Gastroesophageal sphincter (tissue), 3 donors: ENCODE measurements at regions not wholly inside any gene's neighbourhood (a gene's known extent, or its start where the extent isn't known, plus 50 kb on each side); places are given as distances from the start of the nearest gene placed in this dataset.

Experiments
- CTCF ChIP-seq, 4 experiments: fragments of 200-600 bp in 2 of 4; fragments of 450-650 bp in 2 of 4; sonication (generic) in 1 of 4; IDR thresholded peaks; one replicate each; pipeline ENCODE4 v1.5.1; 2017 to 2019; ENCODE audit warnings: antibody characterized with exemption in 4 of 4, mild to moderate bottlenecking in 2 of 4, moderate library complexity in 2 of 4
- EP300 ChIP-seq: sonication (generic); formaldehyde crosslinking; IDR thresholded peaks from one replicate; pipeline ENCODE4 v1.6.1; 2017; ENCODE audit warnings: antibody characterized with exemption, mild to moderate bottlenecking
- POLR2A ChIP-seq, 2 donors: fragments of 450-650 bp; IDR thresholded peaks; one replicate each; pipeline ENCODE4 v1.6.1; 2017; ENCODE audit warnings: antibody characterized with exemption in 2 of 2, mild to moderate bottlenecking in 2 of 2, moderate library complexity in 1 of 2
- POLR2AphosphoS5 ChIP-seq: sonication (generic); formaldehyde crosslinking; IDR thresholded peaks from one replicate; pipeline ENCODE4 v1.6.1; 2017; ENCODE audit warnings: antibody characterized with exemption

GRCh38 chr5:1708592-1709141, 91.0 kb downstream of the MRPL36 start:
- no peak for TF ChIP-seq CTCF (IDR thresholded peaks at IDR 0.05)
- TF ChIP-seq POLR2A (IDR thresholded peaks at IDR 0.05) = no peak
- no peak for TF ChIP-seq POLR2AphosphoS5
- no peak for TF ChIP-seq EP300
